Activated naive CD4-positive, alpha-beta T cell treated with anti-CD3 and anti-CD28 coated beads for 36 hours (primary cell): ENCODE measurements at regions not wholly inside any gene's neighbourhood (a gene's known extent, or its start where the extent isn't known, plus 50 kb on each side); places are given as distances from the start of the nearest gene placed in this dataset.

Experiments used
- CTCF ChIA-PET: fragments of 350-600 bp; sonication (Branson Sonifier 250); formaldehyde crosslinking; loops from one replicate; lab custom pipeline; 2021; ENCODE audit warnings: antibody characterized with exemption; lab: Charles Lee
- DNase-seq: peaks from one replicate; pipeline ENCODE4 v3.0.0-alpha.2; 2020
- H3K27ac Mint-ChIP-seq: one replicate; pipeline ENCODE4 v1.8.0; 2021; ENCODE audit warnings: mild to moderate bottlenecking, mixed read lengths
- H3K27me3 Mint-ChIP-seq: one replicate; pipeline ENCODE4 v1.8.0; 2021; ENCODE audit warnings: low read depth, mixed read lengths
- H3K36me3 Mint-ChIP-seq: one replicate; pipeline ENCODE4 v1.8.0; 2021; ENCODE audit warnings: low read depth, mixed read lengths
- H3K4me1 Mint-ChIP-seq: one replicate; pipeline ENCODE4 v1.8.0; 2021; ENCODE audit warnings: low read depth, mixed read lengths
- H3K4me3 Mint-ChIP-seq: one replicate; pipeline ENCODE4 v1.8.0; 2021; ENCODE audit warnings: mild to moderate bottlenecking, moderate library complexity, mixed read lengths
- H3K9me3 Mint-ChIP-seq: one replicate; pipeline ENCODE4 v1.8.0; 2021; ENCODE audit warnings: mixed read lengths
- intact Hi-C: fragments of 100-400 bp; cut with micrococcal nuclease; formaldehyde crosslinking; loops from one replicate; pipeline ENCODE4 v1.15.1; 2023

DNA sequence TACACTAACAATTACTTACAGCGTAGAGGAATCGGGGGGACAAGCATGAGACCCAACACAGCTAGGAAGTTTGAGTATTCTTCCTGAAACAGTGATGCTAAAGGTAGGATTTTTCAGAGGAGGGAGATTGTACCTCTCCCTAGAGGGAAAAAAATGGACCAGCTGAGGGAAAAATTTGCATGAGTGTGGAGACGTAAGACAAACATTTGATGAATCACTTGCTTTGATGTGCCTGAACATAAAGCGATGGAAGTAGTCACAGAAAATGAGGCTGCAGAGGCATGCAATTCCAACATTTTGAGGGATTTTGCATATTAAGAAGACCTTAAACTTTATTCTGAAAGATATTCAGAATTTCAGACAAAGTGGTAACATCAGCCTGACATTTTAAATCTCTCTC is 102.2 kb downstream of the COL6A6 start:
- Mint-ChIP-seq H3K9me3 (no peaks in the 10 kb centered on the region), H3K4me1 (no peaks in the 10 kb centered on the region), H3K4me3 (no peak overlapping the region), H3K27ac (no peak overlapping the region), H3K36me3 (no peaks in the 10 kb centered on the region), H3K27me3 (peaks cover 17% of the 10 kb centered on the region)
- intact Hi-C loops: no loop called here
- DNase-seq: no peak
- CTCF ChIA-PET: no interaction called here

DNA sequence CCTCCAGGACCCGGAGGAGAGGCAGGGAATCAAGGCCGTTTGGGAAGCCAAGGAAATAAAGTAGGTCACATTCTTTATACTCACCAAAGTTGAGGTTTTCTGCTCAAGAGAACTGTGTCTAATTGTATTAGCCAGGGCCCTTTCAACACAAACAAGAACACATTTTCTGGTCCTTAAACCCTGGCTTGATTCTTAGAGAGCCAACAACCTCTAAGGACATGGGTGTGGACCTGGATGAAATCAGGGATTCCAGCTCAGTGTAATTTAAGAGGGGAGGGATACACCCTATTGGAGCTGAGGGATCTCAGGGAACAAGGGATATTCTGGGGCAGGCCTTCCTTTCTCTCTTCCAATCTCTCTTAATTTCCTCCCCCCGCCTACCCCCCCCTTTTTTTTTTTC is 104.8 kb downstream of the COL6A6 start:
- Mint-ChIP-seq H3K4me3 (no peak overlapping the region), H3K4me1 (no peaks in the 10 kb centered on the region), H3K27me3 (peaks cover 13% of the 10 kb centered on the region), H3K9me3 (no peaks in the 10 kb centered on the region), H3K27ac (no peak overlapping the region), H3K36me3 (no peaks in the 10 kb centered on the region)
- intact Hi-C loops: no loop called here
- DNase-seq: no peak
- CTCF ChIA-PET: interaction anchor here (0.5 kb wide), 1 partner anchor 58 kb away, joined by 3 read pairs; no protein-coding TSS in a partner anchor

DNA sequence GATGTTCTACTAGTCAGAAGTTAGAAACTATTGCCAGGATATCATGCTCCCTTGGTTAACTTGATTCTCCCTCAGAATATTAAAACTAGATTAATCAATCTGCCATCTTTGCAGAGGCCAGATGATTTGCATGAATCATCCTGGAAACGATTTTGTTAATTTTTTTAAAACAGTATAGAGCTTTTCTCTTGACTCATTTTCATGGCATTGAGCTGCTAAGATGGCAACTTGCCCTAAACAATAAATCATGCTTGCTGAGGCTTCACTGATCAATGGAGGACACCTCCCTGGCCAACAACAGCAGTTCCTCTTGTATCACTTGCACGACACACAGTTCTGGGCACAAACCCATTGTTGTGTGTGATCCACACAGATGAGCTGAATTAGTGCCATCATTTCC is 109.1 kb downstream of the COL6A6 start:
- no peaks in the 10 kb centered on the region for H3K36me3 Mint-ChIP-seq
- H3K4me1 Mint-ChIP-seq: no peaks in the 10 kb centered on the region
- H3K27me3 Mint-ChIP-seq: peaks cover 15% of the 10 kb centered on the region
- intact Hi-C loops: no loop called here
- CTCF ChIA-PET: no interaction called here
- no peak for DNase-seq
- H3K27ac Mint-ChIP-seq: no peak overlapping the region
- H3K9me3 Mint-ChIP-seq: no peaks in the 10 kb centered on the region
- no peak overlapping the region for H3K4me3 Mint-ChIP-seq

DNA sequence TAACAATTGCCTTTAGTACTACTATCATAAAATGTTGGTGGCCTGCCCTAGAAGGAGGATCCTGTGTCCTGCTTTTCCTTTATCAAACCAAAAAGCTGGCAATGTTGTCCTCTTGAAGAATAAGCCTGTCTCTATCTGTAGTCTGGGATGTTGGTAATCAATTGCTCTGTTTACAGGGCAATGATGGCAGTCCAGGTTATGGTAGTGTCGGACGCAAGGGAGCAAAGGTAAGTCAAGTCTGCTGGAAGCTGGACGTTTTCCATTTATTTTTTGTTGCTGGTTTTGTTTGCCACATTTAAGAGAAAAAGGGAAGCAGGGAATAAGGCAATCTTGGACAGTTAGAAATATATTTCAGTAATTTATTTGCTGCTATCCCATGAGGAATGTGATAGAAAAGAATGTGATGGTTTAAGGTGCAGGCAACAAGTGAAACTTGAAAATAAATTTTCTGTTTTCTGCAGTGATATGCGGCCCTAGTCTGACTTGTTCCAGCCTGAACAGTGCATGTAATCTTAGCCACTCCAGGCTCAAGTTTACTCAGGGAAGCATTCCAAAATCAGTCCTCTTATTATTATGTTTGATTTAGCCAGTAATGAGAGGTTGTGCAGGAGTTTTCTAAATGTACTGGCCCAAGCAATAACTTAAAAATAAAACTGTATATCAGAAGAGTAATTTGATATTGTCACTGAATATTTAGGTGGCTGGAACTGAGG is 110.3 kb downstream of the COL6A6 start:
- CTCF ChIA-PET: interaction anchor here (1.0 kb wide), 1 partner anchor 8 kb away, joined by 3 read pairs; no protein-coding TSS in a partner anchor
- H3K27me3 Mint-ChIP-seq: peaks cover 15% of the 10 kb centered on the region
- DNase-seq: no peak

DNA sequence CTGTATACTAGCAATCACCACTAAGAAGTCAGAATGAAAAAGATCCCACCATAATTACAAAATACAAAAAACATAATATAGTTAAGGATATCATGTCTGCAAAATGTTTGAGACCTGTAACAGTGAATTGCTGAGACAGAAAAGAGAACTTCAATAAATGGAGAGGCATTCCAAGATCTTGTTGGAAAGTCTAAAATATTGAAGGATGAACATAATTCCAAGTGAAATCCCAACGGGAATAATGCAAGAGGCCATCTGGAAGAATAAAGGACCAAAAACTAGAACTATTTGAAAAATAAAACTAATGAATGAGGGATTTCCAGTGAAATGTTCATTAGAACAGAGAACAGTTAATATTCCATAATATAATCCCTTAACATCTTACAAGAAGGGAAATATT is 110.9 kb downstream of the COL6A6 start:
- Mint-ChIP-seq H3K4me3 (no peak overlapping the region), H3K27ac (no peak overlapping the region), H3K4me1 (no peaks in the 10 kb centered on the region), H3K36me3 (no peaks in the 10 kb centered on the region), H3K27me3 (peaks cover 12% of the 10 kb centered on the region), H3K9me3 (no peaks in the 10 kb centered on the region)
- no peak for DNase-seq
- intact Hi-C loops: no loop called here
- CTCF ChIA-PET: interaction anchor here (1.0 kb wide), 1 partner anchor 8 kb away, joined by 3 read pairs; no protein-coding TSS in a partner anchor

More for the DNA sequence above, 110.3 kb downstream of the COL6A6 start:
- H3K4me3 Mint-ChIP-seq: no peak overlapping the region
- H3K4me1 Mint-ChIP-seq: no peaks in the 10 kb centered on the region
- H3K27ac Mint-ChIP-seq: no peak overlapping the region
- intact Hi-C loops: no loop called here
- H3K36me3 Mint-ChIP-seq: no peaks in the 10 kb centered on the region
- H3K9me3 Mint-ChIP-seq: no peaks in the 10 kb centered on the region
